GM19467 (cell line): ENCODE measurements at regions not wholly inside any gene's neighbourhood (a gene's known extent, or its start where the extent isn't known, plus 50 kb on each side); places are given as distances from the start of the nearest gene placed in this dataset.

Source experiments
- ATAC-seq: cut with Tn5 transposase; IDR thresholded peaks from one replicate; pipeline ENCODE4 v1.9.1; 2021; ENCODE audit warnings: mild to moderate bottlenecking, moderate library complexity; ENCODE audit not compliant: unreplicated experiment

- ATAC-seq = no peak
Measured at GRCh38 chr3:177944228-177944661, 592.0 kb upstream of the KCNMB2 start.

GRCh38 chr3:177946048-177946447 is 590.2 kb upstream of the KCNMB2 start:
- ATAC-seq = no peak

- no peak for ATAC-seq
Measured at GRCh38 chr3:177946497-177946896, 589.7 kb upstream of the KCNMB2 start.

GRCh38 chr3:177946936-177947335 is 589.3 kb upstream of the KCNMB2 start:
- no peak for ATAC-seq

- no peak for ATAC-seq
Measured at GRCh38 chr3:177947901-177948300, 588.3 kb upstream of the KCNMB2 start.

- no peak for ATAC-seq
Measured at GRCh38 chr3:177948716-177949425, 587.4 kb upstream of the KCNMB2 start.

- ATAC-seq = no peak
Measured at GRCh38 chr3:177959188-177959587, 577.0 kb upstream of the KCNMB2 start.

- ATAC-seq = no peak
Measured at GRCh38 chr3:177960014-177960413, 576.2 kb upstream of the KCNMB2 start.

GRCh38 chr3:177960722-177961121 is 575.5 kb upstream of the KCNMB2 start:
- no peak for ATAC-seq

GRCh38 chr3:177961784-177962183 is 574.5 kb upstream of the KCNMB2 start:
- ATAC-seq = no peak

- ATAC-seq = no peak
Measured at GRCh38 chr3:177966493-177966892, 569.7 kb upstream of the KCNMB2 start.

- ATAC-seq = no peak
Measured at GRCh38 chr3:177968891-177969290, 567.3 kb upstream of the KCNMB2 start.

- ATAC-seq = no peak
Measured at GRCh38 chr3:177973241-177973840, 562.9 kb upstream of the KCNMB2 start.

- no peak for ATAC-seq
Measured at GRCh38 chr3:177976241-177976640, 560.0 kb upstream of the KCNMB2 start.

GRCh38 chr3:177976866-177977265 is 559.4 kb upstream of the KCNMB2 start:
- no peak for ATAC-seq

GRCh38 chr3:177977381-177978158 is 558.7 kb upstream of the KCNMB2 start:
- ATAC-seq = no peak

- no peak for ATAC-seq
Measured at GRCh38 chr3:177978946-177979345, 557.3 kb upstream of the KCNMB2 start.

GRCh38 chr3:177979703-177980102 is 556.5 kb upstream of the KCNMB2 start:
- no peak for ATAC-seq

- no peak for ATAC-seq
Measured at GRCh38 chr3:177981576-177981975, 554.7 kb upstream of the KCNMB2 start.

GRCh38 chr3:177982034-177982433 is 554.2 kb upstream of the KCNMB2 start:
- no peak for ATAC-seq

- no peak for ATAC-seq
Measured at GRCh38 chr3:177983320-177983719, 552.9 kb upstream of the KCNMB2 start.
